Smooth muscle cell (in vitro differentiated cells): ENCODE measurements at regions not wholly inside any gene's neighbourhood (a gene's known extent, or its start where the extent isn't known, plus 50 kb on each side); places are given as distances from the start of the nearest gene placed in this dataset.

ENCODE experiments used
- DNase-seq: peaks from one replicate; lab custom pipeline; 2025; ENCODE audit not compliant: unreplicated experiment; lab: John Stamatoyannopoulos, UW
- H2AFZ ChIP-seq: fragments of 200-600 bp; sonication (generic); 2 replicates; pipeline ENCODE4 v1.6.0; 2016; ENCODE audit warnings: antibody characterized with exemption, low read depth, mild to moderate bottlenecking
- H3F3A ChIP-seq: fragments of 200-600 bp; sonication (generic); 2 replicates; pipeline ENCODE4 v1.6.0; 2017; ENCODE audit warnings: antibody characterized with exemption, low read depth
- H3K27ac ChIP-seq: fragments of 200-600 bp; sonication (generic); 2 replicates; pipeline ENCODE4 v1.5.1; 2016; ENCODE audit warnings: low read depth, mild to moderate bottlenecking
- H3K27me3 ChIP-seq: fragments of 200-600 bp; sonication (generic); 2 replicates; pipeline ENCODE4 v1.6.1; 2016; ENCODE audit warnings: low read depth, mild to moderate bottlenecking
- H3K36me3 ChIP-seq: fragments of 200-600 bp; sonication (generic); 2 replicates; pipeline ENCODE4 v1.5.1; 2016; ENCODE audit warnings: low read depth
- H3K4me1 ChIP-seq: fragments of 200-600 bp; sonication (generic); 2 replicates; pipeline ENCODE4 v1.5.1; 2016; ENCODE audit warnings: low read depth
- H3K4me2 ChIP-seq: fragments of 200-600 bp; sonication (generic); 2 replicates; pipeline ENCODE4 v1.6.0; 2016; ENCODE audit warnings: mild to moderate bottlenecking
- H3K4me3 ChIP-seq: fragments of 200-600 bp; sonication (generic); 2 replicates; pipeline ENCODE4 v1.5.1; 2016; ENCODE audit warnings: mild to moderate bottlenecking
- H3K79me2 ChIP-seq: fragments of 200-600 bp; sonication (generic); 2 replicates; pipeline ENCODE4 v1.6.0; 2016; ENCODE audit warnings: low read depth, mild to moderate bottlenecking
- H3K9ac ChIP-seq: fragments of 200-600 bp; sonication (generic); 2 replicates; pipeline ENCODE4 v1.6.0; 2016; ENCODE audit warnings: low read depth
- H3K9me3 ChIP-seq: fragments of 200-600 bp; sonication (generic); replicated peaks from 2 replicates; pipeline ENCODE4 v1.5.1; 2016; ENCODE audit warnings: low read depth
- H4K20me1 ChIP-seq: fragments of 200-600 bp; sonication (generic); 2 replicates; pipeline ENCODE4 v1.6.0; 2016; ENCODE audit warnings: low read depth
- CTCF ChIP-seq: fragments of 200-600 bp; sonication (generic); IDR thresholded peaks from 2 replicates; pipeline ENCODE4 v1.5.1; 2017; ENCODE audit warnings: borderline replicate concordance, mild to moderate bottlenecking, antibody characterized with exemption; ENCODE audit not compliant: insufficient read depth, poor library complexity, severe bottlenecking
- WGBS: methylation state at CpG from one replicate; pipeline ENCODE4 v1.1.7; 2016; ENCODE audit warnings: low lambda C conversion rate; 5-methylcytosine and 5-hydroxymethylcytosine counted together

GRCh38 chr12:25797386-25797785, 161.1 kb upstream of the RASSF8 start:
- H3K79me2 ChIP-seq: no peaks in the 10 kb centered on the region
- no peak overlapping the region for H3K4me3 ChIP-seq
- H3F3A ChIP-seq: no peaks in the 10 kb centered on the region
- H3K27me3 ChIP-seq: no peaks in the 10 kb centered on the region
- no peak overlapping the region for H3K4me2 ChIP-seq
- H2AFZ ChIP-seq: no peak overlapping the region
- no peaks in the 10 kb centered on the region for H3K36me3 ChIP-seq
- H4K20me1 ChIP-seq: no peaks in the 10 kb centered on the region
- H3K9me3 ChIP-seq: no peaks in the 10 kb centered on the region
- TF ChIP-seq CTCF: no peak
- no peaks in the 10 kb centered on the region for H3K4me1 ChIP-seq
- no peak overlapping the region for H3K9ac ChIP-seq
- 77% methylated on average over 2 of the region's 2 CpGs for WGBS
- DNase-seq: no peak
- no peak overlapping the region for H3K27ac ChIP-seq

GRCh38 chr12:25797949-25798348, 160.5 kb upstream of the RASSF8 start:
- Histone ChIP-seq H3K4me1 (no peaks in the 10 kb centered on the region), H3K27me3 (no peaks in the 10 kb centered on the region), H3F3A (no peaks in the 10 kb centered on the region), H3K9me3 (no peaks in the 10 kb centered on the region), H4K20me1 (no peaks in the 10 kb centered on the region), H3K4me3 (no peak overlapping the region), H3K4me2 (no peak overlapping the region), H3K9ac (no peak overlapping the region), H3K36me3 (no peaks in the 10 kb centered on the region), H2AFZ (no peak overlapping the region), H3K27ac (no peak overlapping the region), H3K79me2 (no peaks in the 10 kb centered on the region)
- DNase-seq: no peak
- WGBS: 86% methylated on average over 4 of the region's 4 CpGs
- TF ChIP-seq CTCF: no peak

- Histone ChIP-seq H3F3A (no peaks in the 10 kb centered on the region), H3K27ac (no peak overlapping the region), H3K9ac (no peak overlapping the region), H3K36me3 (no peaks in the 10 kb centered on the region), H3K4me2 (no peak overlapping the region), H3K4me3 (no peak overlapping the region), H3K4me1 (no peaks in the 10 kb centered on the region), H3K79me2 (no peaks in the 10 kb centered on the region), H4K20me1 (no peaks in the 10 kb centered on the region), H3K9me3 (no peaks in the 10 kb centered on the region), H3K27me3 (no peaks in the 10 kb centered on the region), H2AFZ (no peak overlapping the region)
- TF ChIP-seq CTCF: no peak
- no peak for DNase-seq
- WGBS: 100% methylated on average over 1 of the region's 1 CpG
Measured at GRCh38 chr12:25800101-25800500, 158.4 kb upstream of the RASSF8 start.

- no peaks in the 10 kb centered on the region for H4K20me1 ChIP-seq
- H3K9me3 ChIP-seq: no peaks in the 10 kb centered on the region
- no peak overlapping the region for H3K27ac ChIP-seq
- 86% methylated on average over 1 of the region's 1 CpG for WGBS
- no peaks in the 10 kb centered on the region for H3K79me2 ChIP-seq
- DNase-seq: no peak
- no peaks in the 10 kb centered on the region for H3K36me3 ChIP-seq
- H2AFZ ChIP-seq: no peak overlapping the region
- H3K4me2 ChIP-seq: no peak overlapping the region
- H3K9ac ChIP-seq: no peak overlapping the region
- no peaks in the 10 kb centered on the region for H3K4me1 ChIP-seq
- no peaks in the 10 kb centered on the region for H3F3A ChIP-seq
- H3K4me3 ChIP-seq: no peak overlapping the region
- H3K27me3 ChIP-seq: no peaks in the 10 kb centered on the region
- TF ChIP-seq CTCF: no peak
Measured at GRCh38 chr12:25801734-25802133, 156.7 kb upstream of the RASSF8 start.
